ENCODE measurements at regions not wholly inside any gene's neighbourhood (a gene's known extent, or its start where the extent isn't known, plus 50 kb on each side); places are given as distances from the start of the nearest gene placed in this dataset.
"Not testable (repeated sequence)": the region's sequence is repeated elsewhere in the genome, so short reads cannot be mapped to it uniquely, and the experiment has no call there.

- H4K20me1 ChIP-seq (ENCODE audit: insufficient read depth, low read length): no peaks in the 10 kb centered on the region
- no peaks in the 10 kb centered on the region for H3K36me3 ChIP-seq (replicated peaks; ENCODE audit: low read depth, low read length)
- H3K9ac ChIP-seq (ENCODE audit: low read length): no peak overlapping the region
- no peak overlapping the region for H3K4me2 ChIP-seq (ENCODE audit: low read length)
- no peaks in the 10 kb centered on the region for H3K27me3 ChIP-seq (ENCODE audit: low read depth, low read length)
- H2AFZ ChIP-seq (ENCODE audit: low read depth, low read length): no peak overlapping the region
- H3K4me3 ChIP-seq (ENCODE audit: low read length): no peak overlapping the region
- H3K4me1 ChIP-seq (ENCODE audit: low read length): no peaks in the 10 kb centered on the region
- H3K27ac ChIP-seq (ENCODE audit: low read length): no peak overlapping the region
- no peaks in the 10 kb centered on the region for H3K79me2 ChIP-seq (ENCODE audit: low read length)
- TF ChIP-seq CTCF (IDR thresholded peaks at IDR 0.05; ENCODE audit: low read depth, low read length) (no peak), EZH2phosphoT487 (IDR thresholded peaks at IDR 0.05; ENCODE audit: low read depth) (no peak)
- H3K9me3 ChIP-seq (ENCODE audit: insufficient read depth, low read length): no peaks in the 10 kb centered on the region
Observed at GRCh38 chr1:173315296-173315695, 108.2 kb upstream of the TNFSF4 start.

GRCh38 chr1:173318788-173319187 lies 111.7 kb upstream of the TNFSF4 start:
- no peak overlapping the region for H3K4me2 ChIP-seq (ENCODE audit: low read length)
- H3K79me2 ChIP-seq (ENCODE audit: low read length): no peaks in the 10 kb centered on the region
- no peaks in the 10 kb centered on the region for H3K9me3 ChIP-seq (ENCODE audit: insufficient read depth, low read length)
- no peaks in the 10 kb centered on the region for H4K20me1 ChIP-seq (ENCODE audit: insufficient read depth, low read length)
- no peak overlapping the region for H3K4me3 ChIP-seq (ENCODE audit: low read length)
- no peak overlapping the region for H3K27ac ChIP-seq (ENCODE audit: low read length)
- H3K9ac ChIP-seq (ENCODE audit: low read length): no peak overlapping the region
- no peaks in the 10 kb centered on the region for H3K4me1 ChIP-seq (ENCODE audit: low read length)
- TF ChIP-seq EZH2phosphoT487 (IDR thresholded peaks at IDR 0.05; ENCODE audit: low read depth) (no peak), CTCF (IDR thresholded peaks at IDR 0.05; ENCODE audit: low read depth, low read length) (no peak)
- no peaks in the 10 kb centered on the region for H3K27me3 ChIP-seq (ENCODE audit: low read depth, low read length)
- H3K36me3 ChIP-seq (replicated peaks; ENCODE audit: low read depth, low read length): no peaks in the 10 kb centered on the region
- H2AFZ ChIP-seq (ENCODE audit: low read depth, low read length): no peak overlapping the region

GRCh38 chr1:173324352-173324751 lies 117.2 kb upstream of the TNFSF4 start:
- H3K9me3 ChIP-seq (ENCODE audit: insufficient read depth, low read length); H2AFZ ChIP-seq (ENCODE audit: low read depth, low read length); H3K79me2 ChIP-seq (ENCODE audit: low read length); H3K4me1 ChIP-seq (ENCODE audit: low read length); H3K36me3 ChIP-seq (replicated peaks; ENCODE audit: low read depth, low read length); H3K9ac ChIP-seq (ENCODE audit: low read length); H4K20me1 ChIP-seq (ENCODE audit: insufficient read depth, low read length); H3K4me2 ChIP-seq (ENCODE audit: low read length); H3K27ac ChIP-seq (ENCODE audit: low read length); H3K27me3 ChIP-seq (ENCODE audit: low read depth, low read length); H3K4me3 ChIP-seq (ENCODE audit: low read length): not testable (repeated sequence)

GRCh38 chr1:173327987-173328386 lies 120.9 kb upstream of the TNFSF4 start:
- H3K27ac ChIP-seq (ENCODE audit: low read length); H3K27me3 ChIP-seq (ENCODE audit: low read depth, low read length); H2AFZ ChIP-seq (ENCODE audit: low read depth, low read length); H3K79me2 ChIP-seq (ENCODE audit: low read length); H3K4me2 ChIP-seq (ENCODE audit: low read length); H3K9ac ChIP-seq (ENCODE audit: low read length); H3K36me3 ChIP-seq (replicated peaks; ENCODE audit: low read depth, low read length); H3K4me3 ChIP-seq (ENCODE audit: low read length); H4K20me1 ChIP-seq (ENCODE audit: insufficient read depth, low read length); H3K9me3 ChIP-seq (ENCODE audit: insufficient read depth, low read length): not testable (repeated sequence)
- H3K4me1 ChIP-seq (ENCODE audit: low read length): peaks cover 31% of the 10 kb centered on the region

GRCh38 chr1:173328961-173329360 lies 121.8 kb upstream of the TNFSF4 start:
- Histone ChIP-seq H3K4me3 (ENCODE audit: low read length) (no peak overlapping the region), H3K9me3 (ENCODE audit: insufficient read depth, low read length) (no peaks in the 10 kb centered on the region), H3K9ac (ENCODE audit: low read length) (no peak overlapping the region), H3K27me3 (ENCODE audit: low read depth, low read length) (no peaks in the 10 kb centered on the region), H3K79me2 (ENCODE audit: low read length) (no peaks in the 10 kb centered on the region), H3K27ac (ENCODE audit: low read length) (no peak overlapping the region), H3K4me2 (ENCODE audit: low read length) (no peak overlapping the region), H4K20me1 (ENCODE audit: insufficient read depth, low read length) (no peaks in the 10 kb centered on the region), H2AFZ (ENCODE audit: low read depth, low read length) (no peak overlapping the region), H3K36me3 (replicated peaks; ENCODE audit: low read depth, low read length) (no peaks in the 10 kb centered on the region), H3K4me1 (ENCODE audit: low read length) (peaks cover 39% of the 10 kb centered on the region)
- TF ChIP-seq CTCF (IDR thresholded peaks at IDR 0.05; ENCODE audit: low read depth, low read length) (no peak), EZH2phosphoT487 (IDR thresholded peaks at IDR 0.05; ENCODE audit: low read depth) (no peak)
